ENCODE measurements at regions not wholly inside any gene's neighbourhood (a gene's known extent, or its start where the extent isn't known, plus 50 kb on each side); places are given as distances from the start of the nearest gene placed in this dataset.

GRCh38 chr1:234884006-234884405 is 244.6 kb downstream of the TOMM20 start:
- TF ChIP-seq POLR2A (IDR thresholded peaks at IDR 0.05; ENCODE audit: low read length) (no peak), GATA1 (IDR thresholded peaks at IDR 0.05; ENCODE audit: low read depth, low read length) (no peak)
